Upper lobe of left lung (tissue), 6 donors: ENCODE measurements at regions not wholly inside any gene's neighbourhood (a gene's known extent, or its start where the extent isn't known, plus 50 kb on each side); places are given as distances from the start of the nearest gene placed in this dataset.

ENCODE experiments used
- ATAC-seq, 2 donors: fragments of 200-7000 bp; cut with Tn5 transposase; one replicate each; pipeline ENCODE4 v1.9.1; 2022; ENCODE audit warnings: mild to moderate bottlenecking in 2 of 2, moderate library complexity in 2 of 2; ENCODE audit not compliant: low FRiP score in 2 of 2
- DNase-seq, 2 donors: peaks; one replicate each; pipeline ENCODE4 v3.0.0-alpha.2; 2019 to 2020
- H3K27ac ChIP-seq, 4 donors: fragments of 200-600 bp; sonication (generic); one replicate each; pipeline ENCODE4 v1.5.1; 2016 to 2019
- H3K27me3 ChIP-seq, 4 donors: fragments of 200-600 bp; sonication (generic); one replicate each; pipeline ENCODE4 v1.5.1; 2017 to 2019
- H3K36me3 ChIP-seq, 4 donors: fragments of 200-600 bp; sonication (generic); one replicate each; pipeline ENCODE4 v1.5.1; 2016 to 2019
- H3K4me1 ChIP-seq, 4 donors: fragments of 200-600 bp; sonication (generic); one replicate each; pipeline ENCODE4 v1.5.1; 2018 to 2019
- H3K4me3 ChIP-seq, 4 donors: fragments of 200-600 bp; sonication (generic); one replicate each; pipeline ENCODE4 v1.5.1; 2017 to 2019; ENCODE audit warnings: mild to moderate bottlenecking in 2 of 4, moderate library complexity in 1 of 4
- H3K9me3 ChIP-seq, 4 donors: fragments of 200-600 bp; sonication (generic); one replicate each; pipeline ENCODE4 v1.5.1; 2018 to 2019
- CTCF ChIP-seq, 6 experiments: fragments of 450-650 bp in 4 of 6; fragments of 200-600 bp in 2 of 6; sonication (generic) in 2 of 6; IDR thresholded peaks; one replicate each; pipeline ENCODE4 v1.5.1; 2016 to 2019; ENCODE audit warnings: antibody characterized with exemption in 6 of 6
- EP300 ChIP-seq, 4 donors: sonication (generic); formaldehyde crosslinking; IDR thresholded peaks; one replicate each; pipeline ENCODE4 v1.5.1; 2017; ENCODE audit warnings: antibody characterized with exemption in 4 of 4, control low read depth in 2 of 4
- POLR2A ChIP-seq, 4 donors: fragments of 450-650 bp; IDR thresholded peaks; one replicate each; pipeline ENCODE4 v1.5.1; 2016 to 2017; ENCODE audit warnings: antibody characterized with exemption in 4 of 4, mild to moderate bottlenecking in 2 of 4
- POLR2AphosphoS5 ChIP-seq, 2 donors: sonication (generic); formaldehyde crosslinking; IDR thresholded peaks; one replicate each; pipeline ENCODE4 v1.5.1; 2017; ENCODE audit warnings: antibody characterized with exemption in 2 of 2
- WGBS, 2 donors: methylation state at CpG; one replicate each; pipeline ENCODE4 v1.1.5; 2017 to 2018; 5-methylcytosine and 5-hydroxymethylcytosine counted together
- donor health status: DM: no; HTN: no; CAD: no; lungs with moderate emphysema.
- donor health status: DM: no; HTN: yes; CAD: no; lungs with severe emphysema.

GRCh38 chr17:65415991-65416390 lies 145.5 kb downstream of the AXIN2 start:
- no peaks in the 10 kb centered on the region for H3K27me3 ChIP-seq
- H3K4me1 ChIP-seq = no peaks in the 10 kb centered on the region
- ATAC-seq = no peak
- 87 to 88% methylated on average over 5 of the region's 5 CpGs for WGBS, 2 donors
- no peaks in the 10 kb centered on the region for H3K36me3 ChIP-seq
- no peaks in the 10 kb centered on the region for H3K9me3 ChIP-seq
- H3K4me3 ChIP-seq = no peak overlapping the region
- DNase-seq = no peak
- no peak for TF ChIP-seq POLR2A (IDR thresholded peaks at IDR 0.05)
- TF ChIP-seq POLR2AphosphoS5 (IDR thresholded peaks at IDR 0.05) = no peak
- TF ChIP-seq CTCF (IDR thresholded peaks at IDR 0.05) = no peak
- TF ChIP-seq EP300 (IDR thresholded peaks at IDR 0.05) = no peak
- H3K27ac ChIP-seq = no peak overlapping the region

GRCh38 chr17:65413390-65413789 lies 148.1 kb downstream of the AXIN2 start:
- Histone ChIP-seq H3K4me3 (no peak overlapping the region), H3K4me1 (no peaks in the 10 kb centered on the region), H3K9me3 (no peaks in the 10 kb centered on the region), H3K36me3 (no peaks in the 10 kb centered on the region), H3K27me3 (no peaks in the 10 kb centered on the region), H3K27ac (no peak overlapping the region)
- DNase-seq = no peak
- 86 to 87% methylated on average over 2 of the region's 2 CpGs for WGBS, 2 donors
- no peak for TF ChIP-seq CTCF (IDR thresholded peaks at IDR 0.05)
- TF ChIP-seq POLR2AphosphoS5 (IDR thresholded peaks at IDR 0.05) = no peak
- TF ChIP-seq EP300 (IDR thresholded peaks at IDR 0.05) = no peak
- TF ChIP-seq POLR2A (IDR thresholded peaks at IDR 0.05) = no peak
- no peak for ATAC-seq

- 54% methylated on average over 1 of the region's 1 CpG for WGBS, 2 donors
- H3K4me1 ChIP-seq = no peaks in the 10 kb centered on the region
- no peak for TF ChIP-seq POLR2A (IDR thresholded peaks at IDR 0.05)
- no peak for TF ChIP-seq POLR2AphosphoS5 (IDR thresholded peaks at IDR 0.05)
- no peak for TF ChIP-seq EP300 (IDR thresholded peaks at IDR 0.05)
- TF ChIP-seq CTCF (IDR thresholded peaks at IDR 0.05) = no peak
- H3K27ac ChIP-seq = no peak overlapping the region
- no peak for DNase-seq
- H3K4me3 ChIP-seq = no peak overlapping the region
- no peak for ATAC-seq
- H3K9me3 ChIP-seq = no peaks in the 10 kb centered on the region
- H3K27me3 ChIP-seq = no peaks in the 10 kb centered on the region
- H3K36me3 ChIP-seq = no peaks in the 10 kb centered on the region
These were observed 152.1 kb downstream of the AXIN2 start for GRCh38 chr17:65409381-65409780.

- Histone ChIP-seq H3K27ac (no peak overlapping the region), H3K27me3 (no peaks in the 10 kb centered on the region), H3K9me3 (no peaks in the 10 kb centered on the region), H3K4me1 (no peaks in the 10 kb centered on the region), H3K36me3 (no peaks in the 10 kb centered on the region), H3K4me3 (no peak overlapping the region)
- ATAC-seq (no peak), DNase-seq (no peak)
- WGBS, 2 donors = 95 to 100% methylated on average over 2 of the region's 2 CpGs
- TF ChIP-seq CTCF (IDR thresholded peaks at IDR 0.05) (no peak), POLR2A (IDR thresholded peaks at IDR 0.05) (no peak), EP300 (IDR thresholded peaks at IDR 0.05) (no peak), POLR2AphosphoS5 (IDR thresholded peaks at IDR 0.05) (no peak)
These were observed 153.4 kb downstream of the AXIN2 start for GRCh38 chr17:65408050-65408449.

- ATAC-seq = peak in 1 of 2 donors; percentile 56
- Histone ChIP-seq H3K4me3 (no peak overlapping the region), H3K4me1 (no peaks in the 10 kb centered on the region), H3K27ac (no peak overlapping the region), H3K27me3 (no peaks in the 10 kb centered on the region), H3K9me3 (no peaks in the 10 kb centered on the region), H3K36me3 (no peaks in the 10 kb centered on the region)
- TF ChIP-seq CTCF (IDR thresholded peaks at IDR 0.05) (no peak), POLR2A (IDR thresholded peaks at IDR 0.05) (no peak), EP300 (IDR thresholded peaks at IDR 0.05) (no peak), POLR2AphosphoS5 (IDR thresholded peaks at IDR 0.05) (no peak)
- DNase-seq = no peak
- WGBS, 2 donors = 62 to 72% methylated on average over 4 of the region's 4 CpGs
These were observed 154.4 kb downstream of the AXIN2 start for GRCh38 chr17:65407017-65407416.
